Fibroblast of mammary gland (primary cell): ENCODE measurements at regions not wholly inside any gene's neighbourhood (a gene's known extent, or its start where the extent isn't known, plus 50 kb on each side); places are given as distances from the start of the nearest gene placed in this dataset.

ENCODE experiments used
- DNase-seq: peaks from one replicate; pipeline ENCODE4 v3.0.0-alpha.2; 2010; ENCODE audit warnings: low read depth
- H3K4me3 ChIP-seq: 2 replicates; pipeline ENCODE4 v1.5.1; 2011; ENCODE audit warnings: low read depth, mild to moderate bottlenecking, low read length, moderate library complexity; ENCODE audit not compliant: control insufficient read depth
- TF ChIP-seq, protein P1 (sequence below): conservative IDR thresholded peaks from 2 replicates; pipeline ENCODE4 v1.5.1; 2011; ENCODE audit warnings: low read depth, low read length, inconsistent platforms; ENCODE audit not compliant: control insufficient read depth, insufficient read depth

- no peak overlapping the region for H3K4me3 ChIP-seq
- DNase-seq, result no peak
- TF ChIP-seq, protein P1, sequence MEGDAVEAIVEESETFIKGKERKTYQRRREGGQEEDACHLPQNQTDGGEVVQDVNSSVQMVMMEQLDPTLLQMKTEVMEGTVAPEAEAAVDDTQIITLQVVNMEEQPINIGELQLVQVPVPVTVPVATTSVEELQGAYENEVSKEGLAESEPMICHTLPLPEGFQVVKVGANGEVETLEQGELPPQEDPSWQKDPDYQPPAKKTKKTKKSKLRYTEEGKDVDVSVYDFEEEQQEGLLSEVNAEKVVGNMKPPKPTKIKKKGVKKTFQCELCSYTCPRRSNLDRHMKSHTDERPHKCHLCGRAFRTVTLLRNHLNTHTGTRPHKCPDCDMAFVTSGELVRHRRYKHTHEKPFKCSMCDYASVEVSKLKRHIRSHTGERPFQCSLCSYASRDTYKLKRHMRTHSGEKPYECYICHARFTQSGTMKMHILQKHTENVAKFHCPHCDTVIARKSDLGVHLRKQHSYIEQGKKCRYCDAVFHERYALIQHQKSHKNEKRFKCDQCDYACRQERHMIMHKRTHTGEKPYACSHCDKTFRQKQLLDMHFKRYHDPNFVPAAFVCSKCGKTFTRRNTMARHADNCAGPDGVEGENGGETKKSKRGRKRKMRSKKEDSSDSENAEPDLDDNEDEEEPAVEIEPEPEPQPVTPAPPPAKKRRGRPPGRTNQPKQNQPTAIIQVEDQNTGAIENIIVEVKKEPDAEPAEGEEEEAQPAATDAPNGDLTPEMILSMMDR, result no peak
These were observed 948.8 kb upstream of the TENM3 start for GRCh38 chr4:181294421-181294820.

DNA sequence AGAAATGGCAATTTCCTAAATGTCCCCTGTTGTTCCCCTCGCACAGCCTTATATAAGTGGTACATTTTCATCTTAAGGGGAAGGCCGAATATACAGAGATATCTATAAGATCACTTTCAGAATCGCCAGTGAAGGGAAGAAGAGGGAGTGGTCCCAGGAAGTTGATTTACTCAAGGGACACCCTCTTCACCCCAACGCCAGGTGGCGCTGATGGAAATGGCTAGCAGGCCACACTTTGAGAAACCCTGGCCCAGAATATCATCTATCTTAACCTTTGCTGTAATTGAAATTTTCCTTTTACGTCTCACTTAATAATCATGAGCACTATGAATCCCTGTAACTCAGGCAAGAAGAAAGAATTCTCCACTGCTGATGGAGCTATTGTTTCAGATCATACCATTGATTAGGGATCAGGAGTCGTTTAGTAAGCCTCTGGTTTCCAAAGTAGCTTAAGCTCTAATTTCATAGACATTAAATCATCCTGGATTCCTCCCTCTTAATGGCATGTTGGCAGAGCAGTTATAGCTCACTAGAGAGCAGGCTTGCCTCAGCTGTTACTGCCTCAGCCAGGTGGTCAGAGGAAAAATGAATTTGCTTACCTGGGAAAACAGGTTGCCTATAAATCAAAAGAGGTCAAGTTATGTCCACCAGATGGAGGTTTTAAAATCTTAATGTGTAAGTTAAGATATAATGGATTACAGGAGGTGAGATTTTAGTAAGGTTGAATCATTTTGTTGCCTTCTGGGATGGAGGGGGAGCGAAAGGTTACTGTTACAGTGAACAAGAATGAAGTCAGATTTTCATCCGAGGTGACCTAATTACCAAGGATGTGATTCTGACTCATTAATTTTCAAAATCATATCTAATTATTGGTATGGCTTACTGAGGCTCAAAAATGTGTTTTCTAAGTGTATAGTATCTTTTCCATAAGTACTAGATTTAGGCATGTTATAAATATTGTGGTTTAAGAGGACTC, 941.2 kb upstream of the TENM3 start:
- DNase-seq, result peak; percentile 26
- TF ChIP-seq, protein P1, result peak; percentile 56
- H3K4me3 ChIP-seq, result no peak overlapping the region

GRCh38 chr4:181307824-181308223, 935.4 kb upstream of the TENM3 start:
- H3K4me3 ChIP-seq, result no peak overlapping the region
- DNase-seq, result no peak
- TF ChIP-seq, protein P1, result no peak

DNA sequence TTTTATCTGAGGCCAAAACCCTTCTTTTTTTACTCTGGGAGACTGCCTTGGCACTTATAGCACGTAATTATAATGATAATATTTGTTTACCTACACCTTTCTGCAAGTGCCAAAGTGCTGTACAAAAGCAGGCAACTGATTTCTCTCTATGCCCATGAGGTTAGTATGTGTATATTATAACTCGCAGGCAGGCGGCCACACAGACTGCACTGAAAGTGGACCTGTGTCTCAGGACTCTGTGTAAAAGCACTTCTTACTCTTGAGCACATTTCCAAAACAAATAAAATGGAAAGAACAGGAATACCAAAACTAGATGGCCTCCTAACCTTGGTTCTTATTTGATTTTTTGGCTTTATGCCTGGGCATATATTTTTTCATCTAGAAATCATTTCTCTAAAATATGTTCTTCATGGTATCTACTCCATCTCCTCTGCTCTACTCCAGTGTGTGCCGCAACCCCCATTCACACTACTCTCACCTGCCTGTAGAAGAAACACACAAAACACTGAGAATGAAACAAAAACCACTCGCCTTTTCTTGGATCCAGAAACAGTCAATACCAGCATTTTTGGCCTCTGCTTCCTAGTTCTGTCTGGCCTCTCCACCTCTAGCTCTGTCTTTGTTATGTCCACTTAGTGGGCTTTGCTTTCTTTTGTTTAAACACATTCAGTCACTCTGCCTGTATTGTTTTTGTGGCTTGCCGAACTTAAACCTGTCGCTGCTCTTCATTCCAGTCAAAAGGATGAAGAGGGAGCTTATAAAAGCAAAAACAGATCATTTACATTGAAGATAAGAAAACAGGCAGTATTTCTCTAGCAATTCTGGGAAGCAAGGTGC, 934.5 kb upstream of the TENM3 start:
- H3K4me3 ChIP-seq, result no peak overlapping the region
- TF ChIP-seq, protein P1, result no peak
- no peak for DNase-seq

GRCh38 chr4:181312066-181312465, 931.1 kb upstream of the TENM3 start:
- TF ChIP-seq, protein P1, result no peak
- H3K4me3 ChIP-seq, result no peak overlapping the region
- DNase-seq, result no peak

DNA sequence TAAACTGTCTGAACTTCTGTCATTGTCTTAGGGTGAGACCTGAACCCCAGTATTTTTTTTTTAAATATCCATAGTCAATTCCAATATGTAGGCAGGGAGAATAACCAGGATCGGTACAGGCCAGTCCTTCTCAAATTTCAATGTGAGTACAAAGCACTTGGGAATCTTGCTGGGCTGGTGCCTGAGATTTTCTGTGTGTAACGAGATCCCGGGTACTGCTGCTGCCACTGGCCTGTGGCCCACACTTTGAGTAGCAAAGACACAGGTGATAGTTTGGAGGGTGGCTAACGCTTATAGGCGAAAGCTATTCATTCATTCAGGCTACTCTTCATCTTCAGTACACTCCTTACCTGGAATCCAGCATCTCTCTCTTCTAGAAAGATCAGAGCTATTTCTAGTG, 923.6 kb upstream of the TENM3 start:
- H3K4me3 ChIP-seq, result no peak overlapping the region
- TF ChIP-seq, protein P1, result no peak
- DNase-seq, result no peak
